GM12878 (cell line): ENCODE measurements at regions not wholly inside any gene's neighbourhood (a gene's known extent, or its start where the extent isn't known, plus 50 kb on each side); places are given as distances from the start of the nearest gene placed in this dataset.

Experiments used
- BHLHE40 ChIP-seq, 2 experiments: fragments of 450-650 bp in 1 of 2; IDR thresholded peaks; 2 replicates each; pipeline ENCODE4 v1.6.1; 2011 to 2017; ENCODE audit warnings: low read depth in 2 of 2, borderline replicate concordance in 1 of 2, improper control_type of control experiment in 1 of 2, low read length in 1 of 2, mild to moderate bottlenecking in 1 of 2
- DPF2 ChIP-seq: fragments of 450-650 bp; IDR thresholded peaks from 2 replicates; pipeline ENCODE4 v1.6.1; 2017; ENCODE audit warnings: mild to moderate bottlenecking
- EP300 ChIP-seq, 2 experiments: fragments of 150-350 bp in 1 of 2; IDR thresholded peaks; 2 replicates each; pipeline ENCODE4 v1.6.1; 2011 to 2012; ENCODE audit warnings: low read depth in 2 of 2, low read length in 2 of 2, borderline replicate concordance in 1 of 2, improper control_type of control experiment in 1 of 2, inconsistent platforms in 1 of 2; ENCODE audit not compliant: control insufficient read depth in 1 of 2
- POLR2A ChIP-seq: IDR thresholded peaks from 2 replicates; pipeline ENCODE4 v1.6.1; 2011; ENCODE audit warnings: low read depth, mild to moderate bottlenecking, low read length
- YY1 ChIP-seq: IDR thresholded peaks from 2 replicates; pipeline ENCODE4 v1.6.1; 2011; ENCODE audit warnings: low read depth, mild to moderate bottlenecking, low read length
- ZNF274 ChIP-seq: IDR thresholded peaks from one replicate; pipeline ENCODE4 v1.8.0; 2011; ENCODE audit not compliant: insufficient read length, insufficient read depth
- TF ChIP-seq, protein P1 (sequence below): fragments of 450-650 bp; IDR thresholded peaks from 2 replicates; pipeline ENCODE4 v1.6.1; 2017; ENCODE audit warnings: mild to moderate bottlenecking, moderate library complexity
- TF ChIP-seq, protein P2 (sequence below), 3 experiments: IDR thresholded peaks in 2 of 3; conservative IDR thresholded peaks in 1 of 3; 2 replicates each; pipeline ENCODE4 v1.5.1; 2011; ENCODE audit warnings: low read depth in 3 of 3, low read length in 3 of 3, mild to moderate bottlenecking in 3 of 3, control low read depth in 2 of 3, moderate library complexity in 2 of 3, inconsistent platforms in 1 of 3, mixed read lengths in 1 of 3; ENCODE audit not compliant: control insufficient read depth in 2 of 3, insufficient read depth in 1 of 3; ENCODE audit errors: extremely low read depth in 1 of 3

DNA sequence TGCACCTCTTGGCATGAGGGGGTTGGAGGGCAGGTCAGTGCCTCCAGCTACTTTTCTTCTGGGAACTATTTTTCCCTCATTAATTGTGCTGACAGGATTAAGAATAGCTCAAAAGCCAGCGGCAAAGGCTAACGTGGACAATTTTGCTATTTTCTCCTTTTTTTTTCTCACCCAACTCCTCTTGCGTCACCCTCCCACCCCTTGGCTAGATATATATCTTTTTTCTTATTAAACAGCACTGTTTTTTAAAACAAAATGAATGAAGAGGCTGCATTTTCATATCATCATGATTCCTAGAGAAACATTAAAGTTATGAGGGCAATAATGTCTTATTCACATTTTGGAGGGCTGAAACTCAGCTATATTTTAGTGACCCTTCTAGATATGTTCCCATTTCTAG lies 251.8 kb upstream of the NFE2L3 start:
- TF ChIP-seq POLR2A (no peak), EP300 (IDR thresholded peaks at IDR 0.05; ENCODE audit: borderline replicate concordance in 1 of 2, control insufficient read depth in 1 of 2, low read depth in 2 of 2, low read length in 2 of 2) (no peak), YY1 (no peak), BHLHE40 (IDR thresholded peaks at IDR 0.05; ENCODE audit: borderline replicate concordance in 1 of 2, low read depth in 2 of 2, low read length in 1 of 2) (no peak), DPF2 (no peak), ZNF274 (no peak)
- TF ChIP-seq, protein P1, sequence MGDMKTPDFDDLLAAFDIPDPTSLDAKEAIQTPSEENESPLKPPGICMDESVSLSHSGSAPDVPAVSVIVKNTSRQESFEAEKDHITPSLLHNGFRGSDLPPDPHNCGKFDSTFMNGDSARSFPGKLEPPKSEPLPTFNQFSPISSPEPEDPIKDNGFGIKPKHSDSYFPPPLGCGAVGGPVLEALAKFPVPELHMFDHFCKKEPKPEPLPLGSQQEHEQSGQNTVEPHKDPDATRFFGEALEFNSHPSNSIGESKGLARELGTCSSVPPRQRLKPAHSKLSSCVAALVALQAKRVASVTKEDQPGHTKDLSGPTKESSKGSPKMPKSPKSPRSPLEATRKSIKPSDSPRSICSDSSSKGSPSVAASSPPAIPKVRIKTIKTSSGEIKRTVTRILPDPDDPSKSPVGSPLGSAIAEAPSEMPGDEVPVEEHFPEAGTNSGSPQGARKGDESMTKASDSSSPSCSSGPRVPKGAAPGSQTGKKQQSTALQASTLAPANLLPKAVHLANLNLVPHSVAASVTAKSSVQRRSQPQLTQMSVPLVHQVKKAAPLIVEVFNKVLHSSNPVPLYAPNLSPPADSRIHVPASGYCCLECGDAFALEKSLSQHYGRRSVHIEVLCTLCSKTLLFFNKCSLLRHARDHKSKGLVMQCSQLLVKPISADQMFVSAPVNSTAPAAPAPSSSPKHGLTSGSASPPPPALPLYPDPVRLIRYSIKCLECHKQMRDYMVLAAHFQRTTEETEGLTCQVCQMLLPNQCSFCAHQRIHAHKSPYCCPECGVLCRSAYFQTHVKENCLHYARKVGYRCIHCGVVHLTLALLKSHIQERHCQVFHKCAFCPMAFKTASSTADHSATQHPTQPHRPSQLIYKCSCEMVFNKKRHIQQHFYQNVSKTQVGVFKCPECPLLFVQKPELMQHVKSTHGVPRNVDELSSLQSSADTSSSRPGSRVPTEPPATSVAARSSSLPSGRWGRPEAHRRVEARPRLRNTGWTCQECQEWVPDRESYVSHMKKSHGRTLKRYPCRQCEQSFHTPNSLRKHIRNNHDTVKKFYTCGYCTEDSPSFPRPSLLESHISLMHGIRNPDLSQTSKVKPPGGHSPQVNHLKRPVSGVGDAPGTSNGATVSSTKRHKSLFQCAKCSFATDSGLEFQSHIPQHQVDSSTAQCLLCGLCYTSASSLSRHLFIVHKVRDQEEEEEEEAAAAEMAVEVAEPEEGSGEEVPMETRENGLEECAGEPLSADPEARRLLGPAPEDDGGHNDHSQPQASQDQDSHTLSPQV: no peak
- TF ChIP-seq, protein P2, sequence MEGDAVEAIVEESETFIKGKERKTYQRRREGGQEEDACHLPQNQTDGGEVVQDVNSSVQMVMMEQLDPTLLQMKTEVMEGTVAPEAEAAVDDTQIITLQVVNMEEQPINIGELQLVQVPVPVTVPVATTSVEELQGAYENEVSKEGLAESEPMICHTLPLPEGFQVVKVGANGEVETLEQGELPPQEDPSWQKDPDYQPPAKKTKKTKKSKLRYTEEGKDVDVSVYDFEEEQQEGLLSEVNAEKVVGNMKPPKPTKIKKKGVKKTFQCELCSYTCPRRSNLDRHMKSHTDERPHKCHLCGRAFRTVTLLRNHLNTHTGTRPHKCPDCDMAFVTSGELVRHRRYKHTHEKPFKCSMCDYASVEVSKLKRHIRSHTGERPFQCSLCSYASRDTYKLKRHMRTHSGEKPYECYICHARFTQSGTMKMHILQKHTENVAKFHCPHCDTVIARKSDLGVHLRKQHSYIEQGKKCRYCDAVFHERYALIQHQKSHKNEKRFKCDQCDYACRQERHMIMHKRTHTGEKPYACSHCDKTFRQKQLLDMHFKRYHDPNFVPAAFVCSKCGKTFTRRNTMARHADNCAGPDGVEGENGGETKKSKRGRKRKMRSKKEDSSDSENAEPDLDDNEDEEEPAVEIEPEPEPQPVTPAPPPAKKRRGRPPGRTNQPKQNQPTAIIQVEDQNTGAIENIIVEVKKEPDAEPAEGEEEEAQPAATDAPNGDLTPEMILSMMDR (IDR thresholded peaks at IDR 0.05 in 2 of 3, conservative IDR thresholded peaks at IDR 0.05 in 1 of 3; ENCODE audit: control insufficient read depth in 2 of 3, extremely low read depth in 1 of 3, insufficient read depth in 1 of 3, low read depth in 3 of 3, low read length in 3 of 3): no peak
